Mammary epithelial cell (primary cell): ENCODE measurements at regions not wholly inside any gene's neighbourhood (a gene's known extent, or its start where the extent isn't known, plus 50 kb on each side); places are given as distances from the start of the nearest gene placed in this dataset.

Experiments used
- EZH2 ChIP-seq: IDR thresholded peaks from 2 replicates; pipeline ENCODE4 v1.6.1; 2012; ENCODE audit warnings: low read length, inconsistent platforms, borderline replicate concordance
- TF ChIP-seq, protein P1 (sequence below), 2 donors: IDR thresholded peaks in 1 of 2; conservative IDR thresholded peaks in 1 of 2; 2 replicates each; pipeline ENCODE4 v1.5.1; 2011 to 2012; ENCODE audit warnings: inconsistent platforms in 2 of 2, low read length in 2 of 2, mild to moderate bottlenecking in 2 of 2, control low read depth in 1 of 2, low read depth in 1 of 2; ENCODE audit not compliant: insufficient read depth in 1 of 2; ENCODE audit errors: extremely low read depth in 1 of 2

DNA sequence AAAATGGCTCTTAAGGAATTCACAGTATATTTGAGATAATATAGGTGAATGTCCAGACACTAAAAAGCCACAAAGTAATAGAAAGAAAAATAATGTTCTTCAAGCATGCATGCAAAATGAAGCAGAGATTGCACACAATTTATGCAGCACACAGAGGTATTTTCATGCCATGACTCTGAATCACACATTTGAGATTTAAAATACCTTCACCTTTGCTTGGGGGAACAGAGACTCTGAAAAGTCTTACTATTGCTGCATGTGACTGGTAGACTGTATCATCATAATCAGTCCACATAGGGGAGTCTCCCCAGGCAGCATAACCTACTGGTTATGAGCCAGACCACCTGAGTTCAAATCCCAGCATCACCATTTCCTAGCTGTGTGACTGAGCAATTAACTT, 96.2 kb downstream of the RCN1 start:
- TF ChIP-seq, protein P1, sequence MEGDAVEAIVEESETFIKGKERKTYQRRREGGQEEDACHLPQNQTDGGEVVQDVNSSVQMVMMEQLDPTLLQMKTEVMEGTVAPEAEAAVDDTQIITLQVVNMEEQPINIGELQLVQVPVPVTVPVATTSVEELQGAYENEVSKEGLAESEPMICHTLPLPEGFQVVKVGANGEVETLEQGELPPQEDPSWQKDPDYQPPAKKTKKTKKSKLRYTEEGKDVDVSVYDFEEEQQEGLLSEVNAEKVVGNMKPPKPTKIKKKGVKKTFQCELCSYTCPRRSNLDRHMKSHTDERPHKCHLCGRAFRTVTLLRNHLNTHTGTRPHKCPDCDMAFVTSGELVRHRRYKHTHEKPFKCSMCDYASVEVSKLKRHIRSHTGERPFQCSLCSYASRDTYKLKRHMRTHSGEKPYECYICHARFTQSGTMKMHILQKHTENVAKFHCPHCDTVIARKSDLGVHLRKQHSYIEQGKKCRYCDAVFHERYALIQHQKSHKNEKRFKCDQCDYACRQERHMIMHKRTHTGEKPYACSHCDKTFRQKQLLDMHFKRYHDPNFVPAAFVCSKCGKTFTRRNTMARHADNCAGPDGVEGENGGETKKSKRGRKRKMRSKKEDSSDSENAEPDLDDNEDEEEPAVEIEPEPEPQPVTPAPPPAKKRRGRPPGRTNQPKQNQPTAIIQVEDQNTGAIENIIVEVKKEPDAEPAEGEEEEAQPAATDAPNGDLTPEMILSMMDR (conservative IDR thresholded peaks at IDR 0.05 in 1 of 2, IDR thresholded peaks at IDR 0.05 in 1 of 2; ENCODE audit: extremely low read depth in 1 of 2, insufficient read depth in 1 of 2, low read depth in 1 of 2, low read length in 2 of 2), result no peak
- TF ChIP-seq EZH2, result no peak
